DOHH2 (cell line): ENCODE measurements at regions not wholly inside any gene's neighbourhood (a gene's known extent, or its start where the extent isn't known, plus 50 kb on each side); places are given as distances from the start of the nearest gene placed in this dataset.
"Not testable (repeated sequence)": the region's sequence is repeated elsewhere in the genome, so short reads cannot be mapped to it uniquely, and the experiment has no call there.

Source experiments
- H3F3A ChIP-seq: fragments of 200-600 bp; sonication (generic), shearing (Covaris generic); 2 replicates; pipeline ENCODE4 v1.6.0; 2016; ENCODE audit warnings: antibody characterized with exemption, mild to moderate bottlenecking; ENCODE audit not compliant: control insufficient read depth, insufficient read depth
- H3K27ac ChIP-seq: fragments of 200-600 bp; sonication (generic); 2 replicates; pipeline ENCODE4 v1.5.1; 2014; ENCODE audit warnings: low read depth, mild to moderate bottlenecking, low read length, moderate library complexity
- H3K27me3 ChIP-seq: fragments of 200-600 bp; sonication (generic); 2 replicates; pipeline ENCODE4 v1.6.1; 2014; ENCODE audit warnings: mild to moderate bottlenecking, low read length, mixed read lengths; ENCODE audit not compliant: control insufficient read depth
- H3K36me3 ChIP-seq: fragments of 200-600 bp; sonication (generic); 2 replicates; pipeline ENCODE4 v1.6.1; 2014; ENCODE audit warnings: mild to moderate bottlenecking, low read length, moderate library complexity, mixed read lengths; ENCODE audit not compliant: control insufficient read depth
- H3K4me1 ChIP-seq: fragments of 200-600 bp; sonication (generic); 2 replicates; pipeline ENCODE4 v1.6.1; 2014; ENCODE audit warnings: mild to moderate bottlenecking, low read length, mixed read lengths; ENCODE audit not compliant: control insufficient read depth
- H3K4me2 ChIP-seq: fragments of 200-600 bp; sonication (generic); 2 replicates; pipeline ENCODE4 v1.6.0; 2014; ENCODE audit warnings: mild to moderate bottlenecking, low read length, moderate library complexity
- H3K4me3 ChIP-seq: fragments of 200-600 bp; sonication (generic); 2 replicates; pipeline ENCODE4 v1.5.1; 2014; ENCODE audit warnings: mild to moderate bottlenecking, low read length, mixed read lengths
- H3K79me2 ChIP-seq: fragments of 200-600 bp; sonication (generic); 2 replicates; pipeline ENCODE4 v1.6.1; 2014; ENCODE audit warnings: mild to moderate bottlenecking, low read length, mixed read lengths; ENCODE audit not compliant: control insufficient read depth
- H3K9me2 ChIP-seq: fragments of 200-600 bp; sonication (generic); replicated peaks from 2 replicates; pipeline ENCODE4 v1.6.1; 2014; ENCODE audit warnings: mild to moderate bottlenecking, low read length, mixed read lengths; ENCODE audit not compliant: control insufficient read depth
- H3K9me3 ChIP-seq: fragments of 200-600 bp; sonication (generic); 2 replicates; pipeline ENCODE4 v1.6.1; 2014; ENCODE audit warnings: antibody characterized with exemption, low read length, mixed read lengths; ENCODE audit not compliant: control insufficient read depth, insufficient read depth
- H4K20me1 ChIP-seq: fragments of 200-600 bp; sonication (generic); 2 replicates; pipeline ENCODE4 v1.6.0; 2014; ENCODE audit warnings: low read depth, mild to moderate bottlenecking, antibody characterized with exemption, low read length, moderate library complexity; ENCODE audit not compliant: control insufficient read depth, insufficient read depth
- CTCF ChIP-seq: fragments of 200-600 bp; sonication (generic); IDR thresholded peaks from one replicate; pipeline ENCODE4 v1.5.1; 2014; ENCODE audit warnings: antibody characterized with exemption, mild to moderate bottlenecking, low read depth, low read length; ENCODE audit not compliant: poor library complexity, severe bottlenecking
- EZH2phosphoT487 ChIP-seq: fragments of 200-600 bp; sonication (generic); IDR thresholded peaks from 2 replicates; pipeline ENCODE4 v1.6.1; 2017; ENCODE audit warnings: borderline replicate concordance, mild to moderate bottlenecking, antibody characterized with exemption, low read length, moderate library complexity, mixed read lengths

- no peaks in the 10 kb centered on the region for H3K36me3 ChIP-seq
- H3K27me3 ChIP-seq: no peaks in the 10 kb centered on the region
- no peaks in the 10 kb centered on the region for H3K9me3 ChIP-seq
- H3F3A ChIP-seq: no peaks in the 10 kb centered on the region
- H4K20me1 ChIP-seq: no peaks in the 10 kb centered on the region
- H3K9me2 ChIP-seq: no peaks in the 10 kb centered on the region
- H3K4me1 ChIP-seq: no peaks in the 10 kb centered on the region
- H3K27ac ChIP-seq: no peak overlapping the region
- H3K4me2 ChIP-seq: no peak overlapping the region
- H3K79me2 ChIP-seq: no peaks in the 10 kb centered on the region
- no peak overlapping the region for H3K4me3 ChIP-seq
- TF ChIP-seq CTCF (no peak), EZH2phosphoT487 (no peak)
Observed at GRCh38 chr13:76586842-76587241, 299.4 kb downstream of the KCTD12 start.

DNA sequence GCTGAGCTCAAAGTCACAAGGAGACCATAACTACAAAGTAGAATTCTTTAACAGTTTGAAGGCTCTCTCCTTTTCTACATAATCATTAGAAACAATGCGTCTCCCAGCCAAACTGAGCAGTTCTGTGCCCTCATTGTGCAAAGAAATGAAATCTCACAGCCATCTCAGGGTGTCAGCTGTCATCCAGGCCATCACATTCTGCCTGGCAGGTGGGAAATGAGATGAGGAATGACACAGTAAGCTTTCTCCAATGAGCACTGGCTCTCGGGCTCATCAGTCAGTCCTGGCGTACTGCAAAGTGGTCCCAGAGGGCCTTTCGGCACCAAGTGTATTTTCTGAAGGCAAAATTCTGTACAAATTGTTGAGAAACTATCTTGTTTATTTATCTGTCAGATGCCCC lies 306.5 kb downstream of the KCTD12 start:
- no peak overlapping the region for H3K4me2 ChIP-seq
- H4K20me1 ChIP-seq: no peaks in the 10 kb centered on the region
- no peaks in the 10 kb centered on the region for H3K9me3 ChIP-seq
- no peak overlapping the region for H3K27ac ChIP-seq
- TF ChIP-seq EZH2phosphoT487 (no peak), CTCF (no peak)
- no peaks in the 10 kb centered on the region for H3K9me2 ChIP-seq
- H3K27me3 ChIP-seq: no peaks in the 10 kb centered on the region
- H3K4me3 ChIP-seq: no peak overlapping the region
- no peaks in the 10 kb centered on the region for H3F3A ChIP-seq
- H3K79me2 ChIP-seq: no peaks in the 10 kb centered on the region
- no peaks in the 10 kb centered on the region for H3K4me1 ChIP-seq
- no peaks in the 10 kb centered on the region for H3K36me3 ChIP-seq

- H3K4me2 ChIP-seq, H3K4me1 ChIP-seq, H3K9me3 ChIP-seq, H3K36me3 ChIP-seq, H3K79me2 ChIP-seq, H3K27me3 ChIP-seq, H3K27ac ChIP-seq, H3K4me3 ChIP-seq, H4K20me1 ChIP-seq, H3K9me2 ChIP-seq, H3F3A ChIP-seq: not testable (repeated sequence)
Observed at GRCh38 chr13:76575634-76576033, 310.6 kb downstream of the KCTD12 start.

DNA sequence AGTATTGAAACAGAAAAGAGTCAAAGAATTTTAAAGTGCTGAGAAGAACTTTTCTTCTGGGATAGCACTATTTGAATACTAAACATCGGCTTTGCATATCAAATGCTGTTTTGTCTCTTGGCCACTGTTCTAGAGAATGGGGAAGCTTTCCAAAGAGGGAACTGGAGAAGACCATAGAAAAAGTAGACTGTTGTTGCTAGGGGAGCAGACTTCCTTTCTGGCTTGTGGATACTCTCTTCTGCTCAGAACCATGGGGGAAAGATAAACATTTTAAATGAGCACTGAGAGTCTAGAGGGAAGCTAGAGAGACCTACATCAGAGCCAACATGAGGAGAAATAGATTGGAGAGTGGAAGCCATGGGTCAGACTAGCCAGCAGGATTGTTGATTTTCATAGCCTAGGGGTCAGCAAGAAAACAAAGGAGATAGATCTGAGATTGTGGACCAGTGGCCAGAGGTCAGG lies 315.7 kb downstream of the KCTD12 start:
- no peaks in the 10 kb centered on the region for H3K9me3 ChIP-seq
- no peaks in the 10 kb centered on the region for H3K27me3 ChIP-seq
- H3K4me2 ChIP-seq: no peak overlapping the region
- no peaks in the 10 kb centered on the region for H3K79me2 ChIP-seq
- no peaks in the 10 kb centered on the region for H3F3A ChIP-seq
- no peaks in the 10 kb centered on the region for H4K20me1 ChIP-seq
- H3K4me3 ChIP-seq: no peak overlapping the region
- H3K4me1 ChIP-seq: no peaks in the 10 kb centered on the region
- H3K9me2 ChIP-seq: no peaks in the 10 kb centered on the region
- H3K36me3 ChIP-seq: no peaks in the 10 kb centered on the region
- no peak overlapping the region for H3K27ac ChIP-seq
- no peak for TF ChIP-seq EZH2phosphoT487
- TF ChIP-seq CTCF: no peak
